ENCODE measurements at regions not wholly inside any gene's neighbourhood (a gene's known extent, or its start where the extent isn't known, plus 50 kb on each side); places are given as distances from the start of the nearest gene placed in this dataset.

- no peak for TF ChIP-seq CTCF (IDR thresholded peaks at IDR 0.05; ENCODE audit: low read length)
- TF ChIP-seq EZH2 (IDR thresholded peaks at IDR 0.05; ENCODE audit: borderline replicate concordance, low read length) = no peak
Observed at GRCh38 chr18:47528343-47528742, 276.9 kb upstream of the SKOR2 start.

Measured in OCI-LY1 (cell line).